ENCODE measurements at regions not wholly inside any gene's neighbourhood (a gene's known extent, or its start where the extent isn't known, plus 50 kb on each side); places are given as distances from the start of the nearest gene placed in this dataset.
A peak's percentile ranks its signal among the peaks of the same experiment; 100 is the strongest.
"Not testable (repeated sequence)": the region's sequence is repeated elsewhere in the genome, so short reads cannot be mapped to it uniquely, and the experiment has no call there.

- no peak for DNase-seq (ENCODE audit: low read depth)
Observed at GRCh38 chr6:19329078-19329477, 508.1 kb upstream of the ID4 start.

- no peak for DNase-seq (ENCODE audit: low read depth)
Observed at GRCh38 chr6:19331089-19331488, 506.1 kb upstream of the ID4 start.

- no peak for DNase-seq (ENCODE audit: low read depth)
Observed at GRCh38 chr6:19332806-19333460, 504.2 kb upstream of the ID4 start.

GRCh38 chr6:19333936-19334335, 503.2 kb upstream of the ID4 start:
- DNase-seq (ENCODE audit: low read depth) = no peak

GRCh38 chr6:19336579-19336978, 500.6 kb upstream of the ID4 start:
- no peak for DNase-seq (ENCODE audit: low read depth)

GRCh38 chr6:19337101-19337500, 500.1 kb upstream of the ID4 start:
- DNase-seq (ENCODE audit: low read depth) = no peak

- no peak for DNase-seq (ENCODE audit: low read depth)
Observed at GRCh38 chr6:19342616-19343015, 494.6 kb upstream of the ID4 start.

- DNase-seq (ENCODE audit: low read depth) = no peak
Observed at GRCh38 chr6:19349429-19349828, 487.7 kb upstream of the ID4 start.

GRCh38 chr6:19354181-19354580, 483.0 kb upstream of the ID4 start:
- DNase-seq (ENCODE audit: low read depth) = no peak

GRCh38 chr6:19356692-19357091, 480.5 kb upstream of the ID4 start:
- no peak for DNase-seq (ENCODE audit: low read depth)

GRCh38 chr6:19362396-19362795, 474.8 kb upstream of the ID4 start:
- DNase-seq (ENCODE audit: low read depth) = no peak

GRCh38 chr6:19368511-19368910, 468.7 kb upstream of the ID4 start:
- DNase-seq (ENCODE audit: low read depth) = no peak

GRCh38 chr6:19369785-19370184, 467.4 kb upstream of the ID4 start:
- DNase-seq (ENCODE audit: low read depth) = no peak

GRCh38 chr6:19370831-19371230, 466.3 kb upstream of the ID4 start:
- no peak for DNase-seq (ENCODE audit: low read depth)

GRCh38 chr6:19375613-19376012, 461.6 kb upstream of the ID4 start:
- no peak for DNase-seq (ENCODE audit: low read depth)

- no peak for DNase-seq (ENCODE audit: low read depth)
Observed at GRCh38 chr6:19377722-19378121, 459.4 kb upstream of the ID4 start.

GRCh38 chr6:19380293-19380692, 456.9 kb upstream of the ID4 start:
- DNase-seq (ENCODE audit: low read depth) = no peak

- DNase-seq (ENCODE audit: low read depth) = no peak
Observed at GRCh38 chr6:19382676-19383075, 454.5 kb upstream of the ID4 start.

GRCh38 chr6:19391926-19392325, 445.2 kb upstream of the ID4 start:
- DNase-seq (ENCODE audit: low read depth) = no peak

GRCh38 chr6:19394051-19394450, 443.1 kb upstream of the ID4 start:
- no peak for DNase-seq (ENCODE audit: low read depth)

- no peak for DNase-seq (ENCODE audit: low read depth)
Observed at GRCh38 chr6:19394687-19395086, 442.5 kb upstream of the ID4 start.

- DNase-seq (ENCODE audit: low read depth) = no peak
Observed at GRCh38 chr6:19395316-19395715, 441.9 kb upstream of the ID4 start.

- DNase-seq (ENCODE audit: low read depth) = peak; percentile 30
Observed at GRCh38 chr6:19399406-19399805, 437.8 kb upstream of the ID4 start.

- DNase-seq (ENCODE audit: low read depth) = not testable (repeated sequence)
Observed at GRCh38 chr6:19404884-19405283, 432.3 kb upstream of the ID4 start.

- peak; percentile 18 for DNase-seq (ENCODE audit: low read depth)
Observed at GRCh38 chr6:19408331-19408730, 428.8 kb upstream of the ID4 start.

Measured in fibroblast of the conjunctiva (primary cell).